Mesodermal cell (in vitro differentiated cells): ENCODE measurements at regions not wholly inside any gene's neighbourhood (a gene's known extent, or its start where the extent isn't known, plus 50 kb on each side); places are given as distances from the start of the nearest gene placed in this dataset.

Experiments used
- H3K27ac ChIP-seq: 2 replicates; pipeline ENCODE4 v1.7.0; 2013; ENCODE audit warnings: mild to moderate bottlenecking, low read depth, low read length, moderate library complexity; ENCODE audit not compliant: severe bottlenecking
- H3K36me3 ChIP-seq: 2 replicates; pipeline ENCODE4 v1.7.1; 2013; ENCODE audit warnings: mild to moderate bottlenecking, low read length, moderate library complexity; ENCODE audit not compliant: control insufficient read depth, insufficient read depth
- H3K4me1 ChIP-seq: one replicate; pipeline ENCODE4 v1.7.1; 2013; ENCODE audit warnings: mild to moderate bottlenecking, low read length; ENCODE audit not compliant: insufficient read depth, control insufficient read depth, poor library complexity, severe bottlenecking
- H3K4me3 ChIP-seq: 2 replicates; pipeline ENCODE4 v1.7.0; 2013; ENCODE audit warnings: low read length, control low read depth, mild to moderate bottlenecking; ENCODE audit not compliant: insufficient read depth, poor library complexity, severe bottlenecking; ENCODE audit errors: extremely low read depth
- H3K9me3 ChIP-seq: 2 replicates; pipeline ENCODE4 v1.7.1; 2013; ENCODE audit warnings: mild to moderate bottlenecking, low read length, moderate library complexity; ENCODE audit not compliant: control insufficient read depth
- WGBS, 2 experiments: methylation state at CpG; one replicate each; pipeline ENCODE4 v1.1.5; 2013; ENCODE audit warnings: missing lambda C conversion rate in 2 of 2; ENCODE audit not compliant: insufficient coverage in 2 of 2; 5-methylcytosine and 5-hydroxymethylcytosine counted together

DNA sequence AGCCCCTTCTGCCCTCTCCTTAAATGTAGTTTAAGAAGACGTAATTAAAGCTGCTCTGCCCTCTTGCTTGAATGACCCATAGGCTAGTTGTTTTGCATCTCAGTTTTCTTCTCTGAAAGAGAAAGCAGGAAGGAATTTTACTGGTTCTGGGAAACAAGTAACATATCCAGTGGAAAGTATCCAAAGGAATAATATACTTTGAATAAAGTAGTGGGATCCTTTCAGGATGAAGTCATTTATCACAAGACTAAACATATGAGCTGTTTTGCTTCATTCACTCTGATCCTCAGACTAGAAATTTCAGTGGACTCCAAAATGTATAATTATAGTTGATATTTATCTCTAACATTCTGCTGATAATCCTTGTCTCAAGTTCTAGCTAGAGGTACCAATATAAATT lies 1297.6 kb upstream of the GOT2 start:
- Histone ChIP-seq H3K27ac (no peak overlapping the region), H3K9me3 (no peaks in the 10 kb centered on the region), H3K36me3 (no peaks in the 10 kb centered on the region), H3K4me1 (no peaks in the 10 kb centered on the region), H3K4me3 (no peak overlapping the region)
- WGBS, 2 experiments: 86% methylated on average over 1 of the region's 1 CpG; no CpG with 5 or more reads in 1 of the 2 experiments

DNA sequence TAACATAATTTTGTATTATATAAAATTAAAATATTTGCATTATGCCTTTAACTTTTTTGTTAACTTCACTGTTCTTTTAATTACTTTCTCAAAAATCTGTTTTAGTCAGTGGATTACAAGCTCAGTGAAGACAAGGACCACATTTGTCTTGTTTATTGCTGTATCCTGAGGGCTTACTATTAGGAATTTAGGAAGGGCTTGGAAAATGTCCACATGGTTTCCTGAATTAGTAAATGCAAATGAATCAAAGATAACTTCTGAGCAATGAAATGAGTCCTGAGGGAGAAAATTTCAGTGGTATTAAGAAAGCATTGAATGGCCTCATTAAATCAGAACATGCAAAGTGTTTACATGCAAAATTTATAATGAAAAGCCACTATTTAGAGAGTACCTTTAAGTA lies 1293.2 kb upstream of the GOT2 start:
- Histone ChIP-seq H3K4me1 (no peaks in the 10 kb centered on the region), H3K4me3 (no peak overlapping the region), H3K9me3 (no peaks in the 10 kb centered on the region), H3K27ac (no peak overlapping the region), H3K36me3 (no peaks in the 10 kb centered on the region)

DNA sequence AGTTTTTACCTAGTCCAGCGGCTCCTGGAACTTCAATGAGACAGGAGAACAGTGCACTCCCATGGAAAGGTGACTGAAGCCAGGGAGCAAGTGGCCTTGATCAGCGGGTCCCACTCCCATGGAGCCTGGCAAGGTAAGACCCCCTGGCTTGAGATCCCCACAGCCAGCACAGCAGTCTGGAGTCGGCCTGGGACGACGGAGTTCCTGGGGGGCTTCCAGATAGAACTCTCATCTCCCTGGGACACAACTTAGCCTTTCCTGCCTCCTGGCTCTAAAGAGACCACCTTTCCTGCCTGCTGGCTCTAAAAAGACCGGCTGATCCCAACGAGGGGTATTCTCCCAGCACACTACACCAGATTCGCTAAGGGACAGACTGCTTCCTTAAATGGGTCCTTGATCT lies 1279.0 kb upstream of the GOT2 start:
- Histone ChIP-seq H3K4me3 (no peak overlapping the region), H3K4me1 (no peaks in the 10 kb centered on the region), H3K36me3 (no peaks in the 10 kb centered on the region), H3K9me3 (peaks cover 13% of the 10 kb centered on the region), H3K27ac (no peak overlapping the region)
- WGBS, 2 experiments: 77 to 88% methylated on average over 7 of the region's 8 CpGs

DNA sequence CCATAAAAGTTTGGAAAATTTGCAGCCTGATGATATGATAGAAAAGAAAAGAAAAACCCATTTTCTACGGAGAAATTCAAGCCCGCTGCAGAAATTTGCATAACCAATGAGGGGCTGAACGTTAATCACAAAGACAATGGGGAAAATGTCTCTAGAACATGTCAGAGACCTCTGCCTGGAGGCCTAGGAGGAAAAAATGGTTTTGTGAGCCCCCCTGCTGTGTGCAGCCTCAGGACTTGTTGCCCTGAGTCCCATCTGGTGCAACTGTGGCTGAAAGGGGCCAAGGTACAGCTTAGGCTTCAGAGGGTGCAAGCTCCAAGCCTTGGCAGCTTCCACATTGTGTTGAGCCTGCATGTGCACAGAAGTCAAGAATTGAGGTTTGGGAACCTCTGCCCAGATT lies 1267.4 kb upstream of the GOT2 start:
- H3K27ac ChIP-seq: no peak overlapping the region
- no peaks in the 10 kb centered on the region for H3K4me1 ChIP-seq
- H3K36me3 ChIP-seq: no peaks in the 10 kb centered on the region
- H3K4me3 ChIP-seq: no peak overlapping the region
- peaks cover 3% of the 10 kb centered on the region for H3K9me3 ChIP-seq
- 58 to 61% methylated on average over 3 of the region's 3 CpGs for WGBS, 2 experiments

DNA sequence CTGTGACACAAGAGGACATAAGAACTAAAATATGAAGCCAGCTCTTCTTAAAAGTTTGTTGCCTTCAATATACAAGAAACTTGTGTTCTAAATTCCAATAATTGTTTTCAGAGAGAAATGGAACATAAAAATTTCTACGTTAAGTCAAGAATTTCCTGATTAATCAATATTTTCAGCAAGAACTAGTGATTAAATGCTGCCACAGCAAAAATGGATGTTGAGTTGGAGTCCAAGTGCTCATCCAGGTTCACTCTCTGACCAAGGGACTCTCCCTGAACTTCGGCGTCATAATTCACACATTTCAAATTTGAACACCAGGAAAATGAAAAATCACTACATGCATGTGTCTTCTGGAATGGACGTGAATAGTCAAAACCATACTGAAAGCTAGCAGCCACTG lies 1263.6 kb upstream of the GOT2 start:
- no peaks in the 10 kb centered on the region for H3K4me1 ChIP-seq
- H3K36me3 ChIP-seq: no peaks in the 10 kb centered on the region
- WGBS, 2 experiments: 100% methylated on average over 2 of the region's 4 CpGs; no CpG with 5 or more reads in 1 of the 2 experiments
- no peak overlapping the region for H3K27ac ChIP-seq
- peaks cover 3% of the 10 kb centered on the region for H3K9me3 ChIP-seq
- no peak overlapping the region for H3K4me3 ChIP-seq

DNA sequence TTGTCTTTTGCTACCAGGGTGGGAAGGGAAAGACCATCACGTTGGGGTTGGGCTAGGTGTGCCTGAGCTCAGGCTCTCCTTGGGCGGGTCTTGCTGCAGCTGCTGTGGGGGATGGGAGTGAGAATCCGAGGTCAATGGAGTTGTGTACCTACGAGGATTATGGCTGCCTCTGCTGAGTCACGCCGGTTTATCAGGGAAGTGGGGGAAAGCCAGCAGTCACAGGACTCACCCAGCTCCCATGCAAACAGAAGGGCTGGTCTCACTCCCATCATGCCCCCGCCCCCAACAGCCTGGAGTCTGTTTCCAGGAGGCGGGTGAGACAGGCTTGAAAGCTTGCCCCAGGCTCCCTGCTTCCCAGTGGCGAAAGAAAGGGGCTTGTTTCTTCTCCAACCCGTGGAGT lies 1259.0 kb upstream of the GOT2 start:
- H3K36me3 ChIP-seq: no peaks in the 10 kb centered on the region
- H3K4me1 ChIP-seq: no peaks in the 10 kb centered on the region
- H3K9me3 ChIP-seq: peaks cover 9% of the 10 kb centered on the region
- 65 to 69% methylated on average over 4 to 8 of the region's 10 CpGs for WGBS, 2 experiments
- H3K27ac ChIP-seq: no peak overlapping the region
- no peak overlapping the region for H3K4me3 ChIP-seq

DNA sequence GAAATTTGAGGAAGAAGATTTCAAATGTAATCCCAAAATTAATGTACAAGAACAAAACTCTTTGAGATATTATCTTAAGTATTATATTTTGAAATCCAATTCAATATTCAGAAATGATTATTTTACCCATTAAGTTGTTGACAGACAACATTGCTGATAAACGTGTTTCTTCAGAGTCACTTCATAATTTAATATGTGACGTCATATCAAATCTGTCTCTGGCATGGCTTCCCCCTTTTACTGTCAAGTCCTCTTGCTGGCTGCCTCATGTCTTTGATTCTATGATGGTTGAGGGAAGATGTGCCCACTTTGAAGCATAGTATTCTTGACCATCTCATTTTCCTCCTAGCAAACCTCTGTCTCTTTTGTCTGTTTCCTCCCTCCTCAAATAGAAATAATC lies 1257.1 kb upstream of the GOT2 start:
- no peaks in the 10 kb centered on the region for H3K4me1 ChIP-seq
- H3K27ac ChIP-seq: no peak overlapping the region
- H3K4me3 ChIP-seq: no peak overlapping the region
- peaks cover 9% of the 10 kb centered on the region for H3K9me3 ChIP-seq
- H3K36me3 ChIP-seq: no peaks in the 10 kb centered on the region
- 92 to 93% methylated on average over 2 of the region's 2 CpGs for WGBS, 2 experiments

DNA sequence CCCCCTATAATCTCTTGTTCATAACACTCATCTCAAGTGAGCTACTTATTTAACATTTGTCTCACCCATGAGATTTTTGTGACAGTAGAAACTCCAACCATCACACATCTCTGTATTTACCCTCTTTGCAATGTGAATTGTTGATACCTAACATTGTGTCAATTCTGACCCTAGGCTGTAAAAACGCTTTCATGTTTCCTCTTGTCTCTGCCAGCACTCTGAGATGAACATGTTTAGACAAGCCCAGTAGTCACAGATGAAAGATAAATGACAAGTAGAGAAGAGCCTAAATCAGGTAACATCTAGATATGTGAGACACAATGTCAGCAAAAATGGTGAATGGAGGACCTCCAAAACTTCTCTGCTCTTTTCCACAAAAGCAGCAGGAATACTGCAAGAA lies 1254.5 kb upstream of the GOT2 start:
- Histone ChIP-seq H3K4me3 (no peak overlapping the region), H3K36me3 (no peaks in the 10 kb centered on the region), H3K27ac (no peak overlapping the region), H3K9me3 (peaks cover 15% of the 10 kb centered on the region), H3K4me1 (no peaks in the 10 kb centered on the region)
- 91 to 100% methylated on average over 1 of the region's 1 CpG for WGBS, 2 experiments

DNA sequence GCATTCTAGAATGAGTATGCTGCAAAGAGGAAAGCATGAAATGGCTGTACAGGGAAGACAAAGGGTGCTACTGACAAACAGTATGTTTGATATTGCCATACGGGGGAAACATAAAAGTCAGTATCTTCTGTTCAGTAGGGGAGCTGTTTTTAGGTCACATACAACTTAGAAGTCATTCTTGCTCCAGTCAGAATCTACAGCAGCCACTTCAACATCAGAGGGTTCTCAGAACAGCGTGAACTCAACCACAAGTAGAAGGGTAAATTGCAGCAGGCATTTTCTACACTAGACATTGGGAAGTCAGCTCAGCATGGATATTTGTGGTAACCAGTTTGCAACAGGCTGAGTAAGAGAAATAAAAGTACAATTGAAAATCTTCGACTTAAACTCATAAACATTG lies 1241.8 kb upstream of the GOT2 start:
- Histone ChIP-seq H3K9me3 (no peaks in the 10 kb centered on the region), H3K4me1 (no peaks in the 10 kb centered on the region), H3K27ac (no peak overlapping the region), H3K4me3 (no peak overlapping the region), H3K36me3 (no peaks in the 10 kb centered on the region)
- 94% methylated on average over 2 of the region's 3 CpGs; no CpG with 5 or more reads in 1 of the 2 experiments for WGBS, 2 experiments

DNA sequence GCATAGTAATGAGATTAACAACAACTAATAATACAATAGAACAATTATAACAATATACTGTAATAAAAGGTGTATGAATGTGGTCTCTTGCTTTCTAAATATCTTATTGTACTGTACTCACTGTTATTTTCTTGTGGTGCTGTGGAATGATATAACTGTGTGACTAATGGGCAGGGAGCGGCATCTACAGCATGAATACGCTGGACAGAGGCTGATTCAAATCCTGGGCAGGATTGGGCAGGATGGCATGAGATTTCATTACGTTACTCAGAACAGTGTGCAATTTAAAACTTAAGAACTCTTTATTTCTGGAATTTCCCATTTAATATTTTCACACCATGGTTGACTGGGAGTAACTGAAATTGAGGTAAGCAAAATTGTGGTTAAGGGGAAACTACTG lies 1239.8 kb upstream of the GOT2 start:
- Histone ChIP-seq H3K4me3 (no peak overlapping the region), H3K27ac (no peak overlapping the region), H3K36me3 (no peaks in the 10 kb centered on the region), H3K9me3 (no peaks in the 10 kb centered on the region), H3K4me1 (no peaks in the 10 kb centered on the region)
- 95 to 100% methylated on average over 2 of the region's 3 CpGs for WGBS, 2 experiments

DNA sequence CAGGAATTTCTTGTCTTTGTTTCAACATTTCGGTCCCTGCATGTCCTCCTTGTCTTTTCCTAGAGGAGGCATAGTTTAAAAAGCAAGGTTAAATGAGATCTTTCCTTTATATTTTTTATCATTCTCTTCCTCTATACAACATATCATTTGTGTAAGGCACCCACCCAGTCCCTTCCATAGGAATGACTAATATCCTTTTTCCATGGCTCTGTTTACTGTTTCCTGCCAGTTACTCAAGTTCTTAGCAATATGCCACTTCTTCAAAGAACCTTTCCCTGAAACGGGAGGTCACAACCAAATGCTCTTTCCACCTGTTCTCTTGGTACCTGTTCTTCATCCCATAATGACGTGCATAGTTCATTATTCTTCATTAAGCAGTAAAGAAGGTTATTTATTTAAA lies 1237.1 kb upstream of the GOT2 start:
- no peaks in the 10 kb centered on the region for H3K9me3 ChIP-seq
- H3K27ac ChIP-seq: no peak overlapping the region
- H3K36me3 ChIP-seq: no peaks in the 10 kb centered on the region
- 63 to 80% methylated on average over 1 of the region's 3 CpGs for WGBS, 2 experiments
- H3K4me3 ChIP-seq: no peak overlapping the region
- H3K4me1 ChIP-seq: no peaks in the 10 kb centered on the region
